HG03196 (cell line): ENCODE measurements at regions not wholly inside any gene's neighbourhood (a gene's known extent, or its start where the extent isn't known, plus 50 kb on each side); places are given as distances from the start of the nearest gene placed in this dataset.
"Not testable (repeated sequence)": the region's sequence is repeated elsewhere in the genome, so short reads cannot be mapped to it uniquely, and the experiment has no call there.

Experiments
- ATAC-seq: cut with Tn5 transposase; IDR thresholded peaks from one replicate; pipeline ENCODE4 v1.9.1; 2021; ENCODE audit not compliant: unreplicated experiment

GRCh38 chr7:131938788-131939187 lies 382.4 kb upstream of the PODXL start:
- ATAC-seq, result not testable (repeated sequence)

GRCh38 chr7:131937868-131938267 lies 381.4 kb upstream of the PODXL start:
- no peak for ATAC-seq

GRCh38 chr7:131935180-131935579 lies 378.8 kb upstream of the PODXL start:
- no peak for ATAC-seq

GRCh38 chr7:131934452-131934851 lies 378.0 kb upstream of the PODXL start:
- ATAC-seq, result no peak

GRCh38 chr7:131933751-131934289 lies 377.4 kb upstream of the PODXL start:
- ATAC-seq, result no peak

GRCh38 chr7:131933219-131933618 lies 376.8 kb upstream of the PODXL start:
- ATAC-seq, result not testable (repeated sequence)

GRCh38 chr7:131932271-131932670 lies 375.8 kb upstream of the PODXL start:
- ATAC-seq, result no peak

- no peak for ATAC-seq
Observed at GRCh38 chr7:131931370-131931769, 374.9 kb upstream of the PODXL start.

- ATAC-seq, result no peak
Observed at GRCh38 chr7:131929632-131930031, 373.2 kb upstream of the PODXL start.

- ATAC-seq, result no peak
Observed at GRCh38 chr7:131927770-131928423, 371.5 kb upstream of the PODXL start.

GRCh38 chr7:131925636-131926035 lies 369.2 kb upstream of the PODXL start:
- no peak for ATAC-seq

GRCh38 chr7:131924857-131925256 lies 368.4 kb upstream of the PODXL start:
- ATAC-seq, result no peak

GRCh38 chr7:131922948-131923347 lies 366.5 kb upstream of the PODXL start:
- not testable (repeated sequence) for ATAC-seq

- no peak for ATAC-seq
Observed at GRCh38 chr7:131921016-131921415, 364.6 kb upstream of the PODXL start.

GRCh38 chr7:131919920-131920709 lies 363.7 kb upstream of the PODXL start:
- no peak for ATAC-seq

- ATAC-seq, result no peak
Observed at GRCh38 chr7:131911112-131911511, 354.7 kb upstream of the PODXL start.

- no peak for ATAC-seq
Observed at GRCh38 chr7:131909151-131909768, 352.8 kb upstream of the PODXL start.

GRCh38 chr7:131908714-131909113 lies 352.3 kb upstream of the PODXL start:
- no peak for ATAC-seq

- no peak for ATAC-seq
Observed at GRCh38 chr7:131905471-131905973, 349.1 kb upstream of the PODXL start.

- ATAC-seq, result no peak
Observed at GRCh38 chr7:131904760-131905327, 348.4 kb upstream of the PODXL start.

- no peak for ATAC-seq
Observed at GRCh38 chr7:131903315-131903714, 346.9 kb upstream of the PODXL start.
